ENCODE measurements at regions not wholly inside any gene's neighbourhood (a gene's known extent, or its start where the extent isn't known, plus 50 kb on each side); places are given as distances from the start of the nearest gene placed in this dataset.

DNA sequence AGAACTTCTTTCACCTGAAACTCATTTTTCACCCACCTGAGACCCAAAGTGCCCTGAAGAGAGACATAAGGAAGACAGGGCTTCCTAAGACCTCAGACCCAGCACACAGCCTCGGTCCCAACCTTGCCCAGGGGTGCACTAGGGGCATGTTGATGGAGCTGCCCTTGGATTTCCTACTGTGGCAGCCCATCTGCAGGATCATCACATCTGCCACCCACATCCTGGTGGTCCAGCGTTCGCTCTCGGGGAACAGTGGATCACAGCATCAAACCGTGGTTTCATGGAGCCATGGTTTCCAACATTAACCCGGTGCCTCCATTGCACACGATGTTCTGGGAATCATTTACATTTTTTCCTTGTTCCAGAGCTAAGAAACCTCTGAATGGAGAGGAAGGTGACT is 186.4 kb downstream of the TFCP2L1 start:
- CTCF ChIA-PET: interaction anchor here (2.1 to 5.5 kb wide), 2 partner anchors 14 to 258 kb away, joined by 6 to 102 read pairs; no protein-coding TSS in a partner anchor
- H3K4me3 ChIP-seq (ENCODE audit: low read depth, low read length): no peak overlapping the region
- H3K27ac ChIP-seq (ENCODE audit: low read depth, low read length): no peak overlapping the region
- peaks cover 38% of the 10 kb centered on the region for H3K27me3 ChIP-seq (ENCODE audit: control insufficient read depth, insufficient read depth, low read length)
- H3K9me3 ChIP-seq (ENCODE audit: control insufficient read depth, insufficient read depth, low read length): no peaks in the 10 kb centered on the region; the same call in 1 of the 2 replicates
- POLR2A ChIA-PET: no interaction called here
- DNase-seq (ENCODE audit: low read depth, low spot score): no peak
- TF ChIP-seq, protein P1, sequence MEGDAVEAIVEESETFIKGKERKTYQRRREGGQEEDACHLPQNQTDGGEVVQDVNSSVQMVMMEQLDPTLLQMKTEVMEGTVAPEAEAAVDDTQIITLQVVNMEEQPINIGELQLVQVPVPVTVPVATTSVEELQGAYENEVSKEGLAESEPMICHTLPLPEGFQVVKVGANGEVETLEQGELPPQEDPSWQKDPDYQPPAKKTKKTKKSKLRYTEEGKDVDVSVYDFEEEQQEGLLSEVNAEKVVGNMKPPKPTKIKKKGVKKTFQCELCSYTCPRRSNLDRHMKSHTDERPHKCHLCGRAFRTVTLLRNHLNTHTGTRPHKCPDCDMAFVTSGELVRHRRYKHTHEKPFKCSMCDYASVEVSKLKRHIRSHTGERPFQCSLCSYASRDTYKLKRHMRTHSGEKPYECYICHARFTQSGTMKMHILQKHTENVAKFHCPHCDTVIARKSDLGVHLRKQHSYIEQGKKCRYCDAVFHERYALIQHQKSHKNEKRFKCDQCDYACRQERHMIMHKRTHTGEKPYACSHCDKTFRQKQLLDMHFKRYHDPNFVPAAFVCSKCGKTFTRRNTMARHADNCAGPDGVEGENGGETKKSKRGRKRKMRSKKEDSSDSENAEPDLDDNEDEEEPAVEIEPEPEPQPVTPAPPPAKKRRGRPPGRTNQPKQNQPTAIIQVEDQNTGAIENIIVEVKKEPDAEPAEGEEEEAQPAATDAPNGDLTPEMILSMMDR (IDR thresholded peaks at IDR 0.05; ENCODE audit: low read depth, low read length): no peak

DNA sequence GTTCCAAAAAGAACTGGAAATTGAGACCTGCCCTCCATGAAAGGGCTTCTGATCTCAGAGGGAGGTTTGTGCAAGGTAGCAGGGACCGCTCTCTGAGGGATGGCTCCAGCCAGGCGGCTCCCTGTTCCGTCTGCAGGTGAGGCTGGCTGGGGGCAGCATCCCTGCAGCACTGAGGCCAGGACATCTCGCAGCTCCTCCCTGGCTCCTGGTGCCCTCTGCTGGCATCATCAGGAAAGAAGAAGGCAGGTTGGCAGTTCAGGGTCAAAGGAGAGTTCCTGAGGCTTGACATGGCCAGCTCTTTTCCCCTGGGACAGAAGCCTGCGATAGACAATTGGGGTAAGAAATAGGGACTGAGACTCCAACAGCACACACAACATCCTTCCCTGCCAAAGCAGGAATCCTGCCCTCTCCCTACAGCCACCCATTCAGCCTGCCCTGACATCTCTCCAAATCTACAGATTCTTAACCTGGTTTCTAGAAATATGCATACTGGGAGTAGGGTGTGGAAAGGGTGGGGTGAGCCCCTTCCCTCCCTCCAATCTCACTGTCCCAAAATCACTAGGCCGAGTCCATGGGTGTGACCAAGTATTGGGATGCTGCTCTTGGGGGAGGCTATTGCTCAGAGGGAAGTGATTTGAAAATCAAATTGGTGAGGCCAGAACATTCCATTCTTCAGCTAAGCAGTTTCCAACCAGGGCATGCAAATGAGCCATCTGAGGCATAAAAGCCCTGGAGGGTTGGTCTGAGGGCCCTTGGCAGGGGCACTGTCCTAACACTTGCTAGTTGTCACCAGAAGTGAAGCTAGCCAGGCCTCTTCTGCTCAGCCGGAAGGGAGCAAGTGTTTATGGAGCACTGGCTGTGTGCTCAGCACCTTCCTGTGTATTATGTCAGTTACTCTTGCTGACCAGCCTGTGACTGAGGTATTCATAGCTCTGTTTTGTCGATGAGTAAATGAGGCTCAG is 185.4 kb downstream of the TFCP2L1 start:
- H3K27me3 ChIP-seq (ENCODE audit: control insufficient read depth, insufficient read depth, low read length): peaks cover 41% of the 10 kb centered on the region
- H3K9me3 ChIP-seq (ENCODE audit: control insufficient read depth, insufficient read depth, low read length): no peaks in the 10 kb centered on the region; the same call in 1 of the 2 replicates
- ChIA-PET CTCF (interaction anchor here (0.6 to 1.3 kb wide), 4 partner anchors 12 to 256 kb away, joined by 3 to 6 read pairs (median 3); no protein-coding TSS in a partner anchor), POLR2A (no interaction called here)
- no peak overlapping the region for H3K27ac ChIP-seq (ENCODE audit: low read depth, low read length)
- no peak overlapping the region for H3K4me3 ChIP-seq (ENCODE audit: low read depth, low read length)
- no peak for DNase-seq (ENCODE audit: low read depth, low spot score)
- TF ChIP-seq, protein P1 (IDR thresholded peaks at IDR 0.05; ENCODE audit: low read depth, low read length): peak; percentile 34

DNA sequence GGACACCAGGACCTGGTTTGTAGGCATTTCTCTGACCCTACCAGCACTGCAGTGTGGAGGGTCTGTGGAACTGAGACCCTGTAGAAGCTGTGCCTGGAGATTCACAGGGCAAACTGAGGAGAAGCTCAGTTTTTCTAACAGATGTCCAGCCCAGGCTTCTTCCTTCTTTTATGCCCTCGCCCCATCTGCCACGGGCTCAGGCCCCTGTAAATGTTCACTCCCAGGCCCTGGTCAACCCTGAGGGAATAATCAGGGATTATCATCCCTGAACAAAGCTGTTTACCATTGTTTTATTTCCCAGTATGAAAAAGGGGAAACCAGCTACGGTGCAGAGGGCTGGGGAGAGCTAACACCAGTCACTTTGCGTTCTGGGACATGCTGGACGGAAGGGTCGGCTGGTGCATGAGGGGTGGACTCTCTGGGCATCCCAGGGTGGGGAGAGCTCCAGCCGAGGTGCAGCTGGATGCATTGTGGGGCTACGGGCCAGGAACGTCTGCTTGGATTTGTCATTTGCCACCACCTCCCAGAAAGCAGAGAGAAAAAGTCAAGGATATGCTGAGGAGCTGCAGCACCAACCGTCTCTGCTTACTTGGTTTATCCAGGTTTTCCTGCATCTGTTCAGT is 183.8 kb downstream of the TFCP2L1 start:
- no peak for DNase-seq (ENCODE audit: low read depth, low spot score)
- no peak overlapping the region for H3K27ac ChIP-seq (ENCODE audit: low read depth, low read length)
- ChIA-PET POLR2A (no interaction called here), CTCF (no interaction called here)
- H3K4me3 ChIP-seq (ENCODE audit: low read depth, low read length): no peak overlapping the region
- TF ChIP-seq, protein P1 (IDR thresholded peaks at IDR 0.05; ENCODE audit: low read depth, low read length): no peak
- peaks cover 39% of the 10 kb centered on the region for H3K27me3 ChIP-seq (ENCODE audit: control insufficient read depth, insufficient read depth, low read length)
- H3K9me3 ChIP-seq (ENCODE audit: control insufficient read depth, insufficient read depth, low read length): no peaks in the 10 kb centered on the region

DNA sequence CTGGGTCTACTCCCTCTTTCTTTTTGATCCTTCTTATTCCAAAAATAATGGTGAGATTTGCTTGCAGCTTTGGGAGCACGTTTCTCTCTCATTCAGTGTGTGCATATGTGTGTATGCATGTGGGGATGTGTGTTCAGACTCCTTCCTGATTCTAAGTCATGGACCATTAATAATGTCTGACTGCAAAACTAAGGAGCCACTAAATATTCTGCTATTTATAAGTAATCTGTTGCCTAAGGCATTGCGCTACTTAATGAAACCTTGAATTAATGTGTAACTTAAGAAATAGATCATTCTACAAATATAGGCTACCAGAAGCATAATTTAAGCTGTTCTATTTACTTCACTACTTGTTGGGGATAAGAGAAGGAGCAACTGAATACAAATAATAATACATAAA is 182.1 kb downstream of the TFCP2L1 start:
- DNase-seq (ENCODE audit: low read depth, low spot score): no peak
- Histone ChIP-seq H3K27ac (ENCODE audit: low read depth, low read length) (no peak overlapping the region), H3K27me3 (ENCODE audit: control insufficient read depth, insufficient read depth, low read length) (peaks cover 29% of the 10 kb centered on the region), H3K9me3 (ENCODE audit: control insufficient read depth, insufficient read depth, low read length) (no peaks in the 10 kb centered on the region), H3K4me3 (ENCODE audit: low read depth, low read length) (no peak overlapping the region)
- TF ChIP-seq, protein P1 (IDR thresholded peaks at IDR 0.05; ENCODE audit: low read depth, low read length): no peak
- CTCF ChIA-PET: no interaction called here
- POLR2A ChIA-PET: no interaction called here

DNA sequence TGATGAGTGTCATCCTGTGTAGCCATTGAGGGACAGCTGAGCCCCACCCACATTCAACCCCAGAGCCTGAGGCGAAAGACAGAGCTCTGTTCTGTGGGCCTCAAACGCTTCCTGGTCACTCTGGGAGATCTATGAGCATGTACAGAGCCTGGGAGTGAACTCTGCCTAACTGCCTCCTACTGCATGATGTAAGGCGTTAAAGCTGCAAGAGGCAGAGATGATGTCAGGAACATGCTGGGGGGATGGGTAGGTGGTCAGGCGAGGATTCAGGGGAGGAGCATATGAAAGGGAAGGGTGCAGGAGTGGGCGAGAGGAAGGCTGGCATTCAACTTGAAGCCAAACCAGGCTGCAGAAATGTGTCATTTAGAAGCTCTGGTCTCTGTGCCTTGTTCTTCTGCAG is 181.0 kb downstream of the TFCP2L1 start:
- ChIA-PET CTCF (interaction anchor here (1.2 kb wide), 1 partner anchor 8 kb away, joined by 3 read pairs; no protein-coding TSS in a partner anchor), POLR2A (no interaction called here)
- DNase-seq (ENCODE audit: low read depth, low spot score): no peak
- Histone ChIP-seq H3K27ac (ENCODE audit: low read depth, low read length) (no peak overlapping the region), H3K4me3 (ENCODE audit: low read depth, low read length) (no peak overlapping the region), H3K9me3 (ENCODE audit: control insufficient read depth, insufficient read depth, low read length) (no peaks in the 10 kb centered on the region), H3K27me3 (ENCODE audit: control insufficient read depth, insufficient read depth, low read length) (peaks cover 24% of the 10 kb centered on the region)
- TF ChIP-seq, protein P1 (IDR thresholded peaks at IDR 0.05; ENCODE audit: low read depth, low read length): no peak

Data from AG04450 (cell line).